ENCODE measurements at regions not wholly inside any gene's neighbourhood (a gene's known extent, or its start where the extent isn't known, plus 50 kb on each side); places are given as distances from the start of the nearest gene placed in this dataset.

GRCh38 chr2:71971493-71971892 lies 176.2 kb downstream of the CYP26B1 start:
- no peak for ATAC-seq (replicated peaks in 1 of 4)
- no peaks in the 10 kb centered on the region for H3K4me1 ChIP-seq (ENCODE audit: control insufficient read depth in 1 of 2, extremely low read depth in 1 of 2, insufficient read depth in 2 of 2, low read length in 2 of 2)
- H3K27ac ChIP-seq (ENCODE audit: low read length) = no peak overlapping the region
- ChIA-PET POLR2A (no interaction called here), CTCF (no interaction called here)
- H3K36me3 Mint-ChIP-seq = no peaks in the 10 kb centered on the region
- H3K9me3 ChIP-seq = no peaks in the 10 kb centered on the region
- WGBS (ENCODE audit: insufficient coverage) = no CpG with 5 or more reads among the region's 4 CpGs
- H3K9me3 Mint-ChIP-seq = no peaks in the 10 kb centered on the region
- DNase-seq = no peak
- H3K4me1 Mint-ChIP-seq = no peaks in the 10 kb centered on the region
- no peak overlapping the region for H3K27ac Mint-ChIP-seq
- H3K36me3 ChIP-seq (ENCODE audit: control insufficient read depth in 2 of 2, extremely low read depth in 1 of 2, insufficient read depth in 1 of 2, low read length in 1 of 2) = no peaks in the 10 kb centered on the region
- peaks cover 1 to 11% of the 10 kb centered on the region in 2 donors for H3K27me3 Mint-ChIP-seq
- no peaks in the 10 kb centered on the region for H3K27me3 ChIP-seq (replicated peaks in 1 of 2; ENCODE audit: control insufficient read depth in 2 of 2, extremely low read depth in 1 of 2, insufficient read depth in 2 of 2, low read length in 1 of 2)
- H3K4me3 Mint-ChIP-seq = no peak overlapping the region
- H3K4me3 ChIP-seq (ENCODE audit: control insufficient read depth in 1 of 2, extremely low read depth in 1 of 2, low read length in 1 of 2) = no peak overlapping the region

GRCh38 chr2:71965530-71965929 lies 182.1 kb downstream of the CYP26B1 start:
- ChIA-PET POLR2A (no interaction called here), CTCF (no interaction called here)
- no peaks in the 10 kb centered on the region for H3K4me1 Mint-ChIP-seq
- H3K4me3 Mint-ChIP-seq = no peak overlapping the region
- WGBS (ENCODE audit: insufficient coverage) = no CpG with 5 or more reads among the region's 1 CpG
- DNase-seq (no peak), ATAC-seq (replicated peaks in 1 of 4) (no peak)
- peaks cover 0 to 4% (median 0%) of the 10 kb centered on the region in 3 donors for H3K9me3 Mint-ChIP-seq
- Histone ChIP-seq H3K4me3 (ENCODE audit: control insufficient read depth in 1 of 2, extremely low read depth in 1 of 2, low read length in 1 of 2) (no peak overlapping the region), H3K27me3 (replicated peaks in 1 of 2; ENCODE audit: control insufficient read depth in 2 of 2, extremely low read depth in 1 of 2, insufficient read depth in 2 of 2, low read length in 1 of 2) (peaks cover 0 to 24% of the 10 kb centered on the region in 2 experiments), H3K9me3 (no peaks in the 10 kb centered on the region), H3K4me1 (ENCODE audit: control insufficient read depth in 1 of 2, extremely low read depth in 1 of 2, insufficient read depth in 2 of 2, low read length in 2 of 2) (no peaks in the 10 kb centered on the region), H3K36me3 (ENCODE audit: control insufficient read depth in 2 of 2, extremely low read depth in 1 of 2, insufficient read depth in 1 of 2, low read length in 1 of 2) (no peaks in the 10 kb centered on the region), H3K27ac (ENCODE audit: low read length) (no peak overlapping the region)
- peaks cover 3 to 15% of the 10 kb centered on the region in 2 donors for H3K27me3 Mint-ChIP-seq
- no peak overlapping the region for H3K27ac Mint-ChIP-seq
- H3K36me3 Mint-ChIP-seq = no peaks in the 10 kb centered on the region

GRCh38 chr2:71962911-71963694 lies 184.6 kb downstream of the CYP26B1 start:
- 42% methylated on average over 5 of the region's 10 CpGs for WGBS (ENCODE audit: insufficient coverage)
- Mint-ChIP-seq H3K9me3 (peaks cover 6 to 17% (median 14%) of the 10 kb centered on the region in 3 donors), H3K4me1 (no peaks in the 10 kb centered on the region), H3K27ac (no peak overlapping the region), H3K36me3 (no peaks in the 10 kb centered on the region), H3K27me3 (peaks cover 3 to 11% of the 10 kb centered on the region in 2 donors), H3K4me3 (no peak overlapping the region)
- H3K4me1 ChIP-seq (ENCODE audit: control insufficient read depth in 1 of 2, extremely low read depth in 1 of 2, insufficient read depth in 2 of 2, low read length in 2 of 2) = no peaks in the 10 kb centered on the region
- ChIA-PET CTCF (interaction anchor here in 1 of 2 donors (1.1 kb wide), 1 partner anchor 39 kb away, joined by 3 read pairs; no protein-coding TSS in a partner anchor), POLR2A (no interaction called here)
- ATAC-seq (replicated peaks in 1 of 4) = no peak
- no peak overlapping the region for H3K27ac ChIP-seq (ENCODE audit: low read length)
- H3K9me3 ChIP-seq = no peaks in the 10 kb centered on the region
- H3K4me3 ChIP-seq (ENCODE audit: control insufficient read depth in 1 of 2, extremely low read depth in 1 of 2, low read length in 1 of 2) = no peak overlapping the region
- no peak for DNase-seq
- H3K36me3 ChIP-seq (ENCODE audit: control insufficient read depth in 2 of 2, extremely low read depth in 1 of 2, insufficient read depth in 1 of 2, low read length in 1 of 2) = no peaks in the 10 kb centered on the region
- peaks cover 0 to 24% of the 10 kb centered on the region in 2 experiments for H3K27me3 ChIP-seq (replicated peaks in 1 of 2; ENCODE audit: control insufficient read depth in 2 of 2, extremely low read depth in 1 of 2, insufficient read depth in 2 of 2, low read length in 1 of 2)

- H3K4me3 Mint-ChIP-seq = no peak overlapping the region
- DNase-seq (no peak), ATAC-seq (replicated peaks in 1 of 4) (no peak)
- Histone ChIP-seq H3K27me3 (replicated peaks in 1 of 2; ENCODE audit: control insufficient read depth in 2 of 2, extremely low read depth in 1 of 2, insufficient read depth in 2 of 2, low read length in 1 of 2) (peaks cover 0 to 24% of the 10 kb centered on the region in 2 experiments), H3K9me3 (no peaks in the 10 kb centered on the region), H3K36me3 (ENCODE audit: control insufficient read depth in 2 of 2, extremely low read depth in 1 of 2, insufficient read depth in 1 of 2, low read length in 1 of 2) (no peaks in the 10 kb centered on the region), H3K4me1 (ENCODE audit: control insufficient read depth in 1 of 2, extremely low read depth in 1 of 2, insufficient read depth in 2 of 2, low read length in 2 of 2) (no peaks in the 10 kb centered on the region), H3K27ac (ENCODE audit: low read length) (no peak overlapping the region), H3K4me3 (ENCODE audit: control insufficient read depth in 1 of 2, extremely low read depth in 1 of 2, low read length in 1 of 2) (no peak overlapping the region)
- ChIA-PET POLR2A (no interaction called here), CTCF (interaction anchor here in 1 of 2 donors (1.1 kb wide), 1 partner anchor 39 kb away, joined by 3 read pairs; no protein-coding TSS in a partner anchor)
- peaks cover 3 to 11% of the 10 kb centered on the region in 2 donors for H3K27me3 Mint-ChIP-seq
- no peaks in the 10 kb centered on the region for H3K36me3 Mint-ChIP-seq
- 44% methylated on average over 1 of the region's 3 CpGs for WGBS (ENCODE audit: insufficient coverage)
- H3K27ac Mint-ChIP-seq = no peak overlapping the region
- peaks cover 8 to 23% (median 17%) of the 10 kb centered on the region in 3 donors for H3K9me3 Mint-ChIP-seq
- no peaks in the 10 kb centered on the region for H3K4me1 Mint-ChIP-seq
These were observed 185.3 kb downstream of the CYP26B1 start for GRCh38 chr2:71962350-71962749.

- no peaks in the 10 kb centered on the region for H3K4me1 Mint-ChIP-seq
- H3K4me3 Mint-ChIP-seq = no peak overlapping the region
- peaks cover 15 to 31% (median 23%) of the 10 kb centered on the region in 3 donors for H3K9me3 Mint-ChIP-seq
These were observed 186.2 kb downstream of the CYP26B1 start for GRCh38 chr2:71961289-71962027.

GRCh38 chr2:71959494-71959893 lies 188.2 kb downstream of the CYP26B1 start:
- Histone ChIP-seq H3K27me3 (replicated peaks in 1 of 2; ENCODE audit: control insufficient read depth in 2 of 2, extremely low read depth in 1 of 2, insufficient read depth in 2 of 2, low read length in 1 of 2) (peaks cover 0 to 13% of the 10 kb centered on the region in 2 experiments), H3K4me1 (ENCODE audit: control insufficient read depth in 1 of 2, extremely low read depth in 1 of 2, insufficient read depth in 2 of 2, low read length in 2 of 2) (no peaks in the 10 kb centered on the region), H3K9me3 (no peaks in the 10 kb centered on the region), H3K27ac (ENCODE audit: low read length) (no peak overlapping the region), H3K36me3 (ENCODE audit: control insufficient read depth in 2 of 2, extremely low read depth in 1 of 2, insufficient read depth in 1 of 2, low read length in 1 of 2) (no peaks in the 10 kb centered on the region), H3K4me3 (ENCODE audit: control insufficient read depth in 1 of 2, extremely low read depth in 1 of 2, low read length in 1 of 2) (no peak overlapping the region)
- no peak overlapping the region for H3K4me3 Mint-ChIP-seq
- no peaks in the 10 kb centered on the region for H3K36me3 Mint-ChIP-seq
- H3K9me3 Mint-ChIP-seq = peaks cover 18 to 41% (median 26%) of the 10 kb centered on the region in 3 donors
- ChIA-PET CTCF (no interaction called here), POLR2A (no interaction called here)
- no peaks in the 10 kb centered on the region for H3K4me1 Mint-ChIP-seq
- no peak for ATAC-seq (replicated peaks in 1 of 4)
- DNase-seq = no peak
- H3K27me3 Mint-ChIP-seq = peaks cover 3 to 6% of the 10 kb centered on the region in 2 donors
- no peak overlapping the region for H3K27ac Mint-ChIP-seq

More at GRCh38 chr2:71961289-71962027, 186.2 kb downstream of the CYP26B1 start:
- no peak for DNase-seq
- Histone ChIP-seq H3K9me3 (no peaks in the 10 kb centered on the region), H3K36me3 (ENCODE audit: control insufficient read depth in 2 of 2, extremely low read depth in 1 of 2, insufficient read depth in 1 of 2, low read length in 1 of 2) (no peaks in the 10 kb centered on the region), H3K27me3 (replicated peaks in 1 of 2; ENCODE audit: control insufficient read depth in 2 of 2, extremely low read depth in 1 of 2, insufficient read depth in 2 of 2, low read length in 1 of 2) (peaks cover 0 to 24% of the 10 kb centered on the region in 2 experiments), H3K4me1 (ENCODE audit: control insufficient read depth in 1 of 2, extremely low read depth in 1 of 2, insufficient read depth in 2 of 2, low read length in 2 of 2) (no peaks in the 10 kb centered on the region), H3K27ac (ENCODE audit: low read length) (no peak overlapping the region), H3K4me3 (ENCODE audit: control insufficient read depth in 1 of 2, extremely low read depth in 1 of 2, low read length in 1 of 2) (no peak overlapping the region)
- Mint-ChIP-seq H3K27me3 (peaks cover 3 to 6% of the 10 kb centered on the region in 2 donors), H3K36me3 (no peaks in the 10 kb centered on the region), H3K27ac (no peak overlapping the region)
- ATAC-seq (replicated peaks in 1 of 4) = no peak
- CTCF ChIA-PET = no interaction called here
- 77% methylated on average over 4 of the region's 5 CpGs for WGBS (ENCODE audit: insufficient coverage)
- POLR2A ChIA-PET = no interaction called here

All from T-cell (primary cell).